ENCODE measurements at regions not wholly inside any gene's neighbourhood (a gene's known extent, or its start where the extent isn't known, plus 50 kb on each side); places are given as distances from the start of the nearest gene placed in this dataset.

- TF ChIP-seq POLR2A (IDR thresholded peaks at IDR 0.05) = no peak
- no peak for TF ChIP-seq CTCF (IDR thresholded peaks at IDR 0.05)
- TF ChIP-seq POLR2AphosphoS5 (IDR thresholded peaks at IDR 0.05) = no peak
These were observed 275.4 kb upstream of the USP24 start for GRCh38 chr1:55490547-55490946.

Measured in prostate gland (tissue), 2 donors.